Gastrocnemius medialis (tissue), 4 donors: ENCODE measurements at regions not wholly inside any gene's neighbourhood (a gene's known extent, or its start where the extent isn't known, plus 50 kb on each side); places are given as distances from the start of the nearest gene placed in this dataset.

Source experiments
- POLR2A ChIP-seq, 2 donors: fragments of 450-650 bp; IDR thresholded peaks; one replicate each; pipeline ENCODE4 v1.6.1; 2017; ENCODE audit warnings: antibody characterized with exemption in 2 of 2, mild to moderate bottlenecking in 2 of 2, moderate library complexity in 2 of 2
- TF ChIP-seq, protein P1 (sequence below), 5 experiments: fragments of 450-650 bp in 3 of 5; fragments of 200-600 bp in 2 of 5; sonication (generic) in 2 of 5; IDR thresholded peaks in 4 of 5; conservative IDR thresholded peaks in 1 of 5; 1 replicate in 4 of 5; 2 replicates in 1 of 5; pipeline ENCODE4 v1.5.1; 2016 to 2019; ENCODE audit warnings: antibody characterized with exemption in 5 of 5, mild to moderate bottlenecking in 3 of 5, moderate library complexity in 3 of 5

DNA sequence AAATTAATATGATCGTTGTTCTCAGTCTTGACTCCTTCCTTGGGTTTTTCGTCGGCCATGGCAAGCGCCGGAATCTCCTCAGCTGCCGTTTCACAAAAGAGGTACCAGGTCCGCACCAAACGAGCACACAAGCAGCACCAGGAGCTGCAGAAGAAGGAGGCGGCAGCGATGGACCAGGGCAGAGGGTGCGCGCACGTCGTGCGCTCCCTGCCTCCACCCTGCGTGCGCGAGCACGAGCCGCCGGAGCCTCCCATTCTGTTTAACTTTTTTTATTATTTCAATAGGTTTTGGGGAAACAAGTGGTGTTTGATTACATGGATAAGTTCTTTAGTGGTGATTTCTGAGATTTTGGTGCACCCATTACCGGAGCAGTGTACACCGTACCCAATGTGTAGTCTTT, 158.2 kb downstream of the PLS3 start:
- TF ChIP-seq, protein P1, sequence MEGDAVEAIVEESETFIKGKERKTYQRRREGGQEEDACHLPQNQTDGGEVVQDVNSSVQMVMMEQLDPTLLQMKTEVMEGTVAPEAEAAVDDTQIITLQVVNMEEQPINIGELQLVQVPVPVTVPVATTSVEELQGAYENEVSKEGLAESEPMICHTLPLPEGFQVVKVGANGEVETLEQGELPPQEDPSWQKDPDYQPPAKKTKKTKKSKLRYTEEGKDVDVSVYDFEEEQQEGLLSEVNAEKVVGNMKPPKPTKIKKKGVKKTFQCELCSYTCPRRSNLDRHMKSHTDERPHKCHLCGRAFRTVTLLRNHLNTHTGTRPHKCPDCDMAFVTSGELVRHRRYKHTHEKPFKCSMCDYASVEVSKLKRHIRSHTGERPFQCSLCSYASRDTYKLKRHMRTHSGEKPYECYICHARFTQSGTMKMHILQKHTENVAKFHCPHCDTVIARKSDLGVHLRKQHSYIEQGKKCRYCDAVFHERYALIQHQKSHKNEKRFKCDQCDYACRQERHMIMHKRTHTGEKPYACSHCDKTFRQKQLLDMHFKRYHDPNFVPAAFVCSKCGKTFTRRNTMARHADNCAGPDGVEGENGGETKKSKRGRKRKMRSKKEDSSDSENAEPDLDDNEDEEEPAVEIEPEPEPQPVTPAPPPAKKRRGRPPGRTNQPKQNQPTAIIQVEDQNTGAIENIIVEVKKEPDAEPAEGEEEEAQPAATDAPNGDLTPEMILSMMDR (IDR thresholded peaks at IDR 0.05 in 4 of 5, conservative IDR thresholded peaks at IDR 0.05 in 1 of 5): no peak
- TF ChIP-seq POLR2A (IDR thresholded peaks at IDR 0.05): no peak
